Loucy (cell line): ENCODE measurements at regions not wholly inside any gene's neighbourhood (a gene's known extent, or its start where the extent isn't known, plus 50 kb on each side); places are given as distances from the start of the nearest gene placed in this dataset.

ENCODE experiments used
- H2AFZ ChIP-seq: fragments of 200-600 bp; sonication (generic); 2 replicates; pipeline ENCODE4 v1.6.0; 2016; ENCODE audit warnings: antibody characterized with exemption, mild to moderate bottlenecking, low read length, moderate library complexity
- H3F3A ChIP-seq: fragments of 200-600 bp; 2 replicates; pipeline ENCODE4 v1.6.0; 2016; ENCODE audit warnings: antibody characterized with exemption, low read depth, mild to moderate bottlenecking
- H3K27me3 ChIP-seq: fragments of 200-600 bp; sonication (generic); 2 replicates; pipeline ENCODE4 v1.6.1; 2014; ENCODE audit warnings: low read length, mild to moderate bottlenecking; ENCODE audit not compliant: insufficient read depth, poor library complexity, severe bottlenecking
- H3K36me3 ChIP-seq: fragments of 200-600 bp; sonication (generic); 2 replicates; pipeline ENCODE4 v1.6.1; 2016; ENCODE audit warnings: low read length; ENCODE audit not compliant: insufficient read depth
- H3K4me1 ChIP-seq: fragments of 200-600 bp; sonication (generic); 2 replicates; pipeline ENCODE4 v1.5.1; 2014; ENCODE audit warnings: low read length, mild to moderate bottlenecking; ENCODE audit not compliant: insufficient read depth, poor library complexity, severe bottlenecking
- H3K4me2 ChIP-seq: fragments of 200-600 bp; sonication (generic); 2 replicates; pipeline ENCODE4 v1.6.0; 2014; ENCODE audit warnings: antibody characterized with exemption, low read length, low read depth, mild to moderate bottlenecking; ENCODE audit not compliant: poor library complexity, severe bottlenecking
- H3K4me3 ChIP-seq: fragments of 200-600 bp; sonication (generic); 2 replicates; pipeline ENCODE4 v1.5.1; 2014; ENCODE audit warnings: low read length, mild to moderate bottlenecking, mixed read lengths; ENCODE audit not compliant: poor library complexity, severe bottlenecking
- H3K79me2 ChIP-seq: fragments of 200-600 bp; sonication (generic); 2 replicates; pipeline ENCODE4 v1.6.1; 2014; ENCODE audit warnings: low read length; ENCODE audit not compliant: insufficient read depth
- H3K9ac ChIP-seq: fragments of 200-600 bp; sonication (generic); 2 replicates; pipeline ENCODE4 v1.6.0; 2014; ENCODE audit warnings: mild to moderate bottlenecking, low read depth, low read length, moderate library complexity; ENCODE audit not compliant: poor library complexity, severe bottlenecking
- H3K9me2 ChIP-seq: fragments of 200-600 bp; sonication (generic); replicated peaks from 2 replicates; pipeline ENCODE4 v1.6.1; 2016; ENCODE audit warnings: low read depth, low read length, mixed read lengths
- H3K9me3 ChIP-seq: fragments of 200-600 bp; sonication (generic); 2 replicates; pipeline ENCODE4 v1.6.1; 2014; ENCODE audit warnings: mild to moderate bottlenecking, antibody characterized with exemption, low read length, low read depth; ENCODE audit not compliant: insufficient read depth
- H4K20me1 ChIP-seq: fragments of 200-600 bp; sonication (generic); 2 replicates; pipeline ENCODE4 v1.6.0; 2014; ENCODE audit warnings: antibody characterized with exemption, low read length, mild to moderate bottlenecking; ENCODE audit not compliant: insufficient read depth, poor library complexity, severe bottlenecking
- CTCF ChIP-seq: fragments of 200-600 bp; sonication (generic); conservative IDR thresholded peaks from 2 replicates; pipeline ENCODE4 v1.5.1; 2014; ENCODE audit warnings: mild to moderate bottlenecking, antibody characterized with exemption, low read length
- EZH2phosphoT487 ChIP-seq: fragments of 200-600 bp; IDR thresholded peaks from 2 replicates; pipeline ENCODE4 v1.6.1; 2018; ENCODE audit warnings: antibody characterized with exemption, mild to moderate bottlenecking, moderate library complexity, borderline replicate concordance

- no peaks in the 10 kb centered on the region for H3K27me3 ChIP-seq
- no peaks in the 10 kb centered on the region for H3K9me3 ChIP-seq
- H2AFZ ChIP-seq: no peak overlapping the region
- H3K9me2 ChIP-seq: no peaks in the 10 kb centered on the region
- no peaks in the 10 kb centered on the region for H3K79me2 ChIP-seq
- no peak overlapping the region for H3K9ac ChIP-seq
- no peaks in the 10 kb centered on the region for H4K20me1 ChIP-seq
- H3K36me3 ChIP-seq: no peaks in the 10 kb centered on the region
- H3K4me1 ChIP-seq: peaks cover 8% of the 10 kb centered on the region
- H3K4me2 ChIP-seq: no peak overlapping the region
- H3F3A ChIP-seq: no peaks in the 10 kb centered on the region
- H3K4me3 ChIP-seq: no peak overlapping the region
- TF ChIP-seq CTCF (no peak), EZH2phosphoT487 (no peak)
Measured at GRCh38 chr18:67421651-67422050, 94.9 kb downstream of the DSEL start.

DNA sequence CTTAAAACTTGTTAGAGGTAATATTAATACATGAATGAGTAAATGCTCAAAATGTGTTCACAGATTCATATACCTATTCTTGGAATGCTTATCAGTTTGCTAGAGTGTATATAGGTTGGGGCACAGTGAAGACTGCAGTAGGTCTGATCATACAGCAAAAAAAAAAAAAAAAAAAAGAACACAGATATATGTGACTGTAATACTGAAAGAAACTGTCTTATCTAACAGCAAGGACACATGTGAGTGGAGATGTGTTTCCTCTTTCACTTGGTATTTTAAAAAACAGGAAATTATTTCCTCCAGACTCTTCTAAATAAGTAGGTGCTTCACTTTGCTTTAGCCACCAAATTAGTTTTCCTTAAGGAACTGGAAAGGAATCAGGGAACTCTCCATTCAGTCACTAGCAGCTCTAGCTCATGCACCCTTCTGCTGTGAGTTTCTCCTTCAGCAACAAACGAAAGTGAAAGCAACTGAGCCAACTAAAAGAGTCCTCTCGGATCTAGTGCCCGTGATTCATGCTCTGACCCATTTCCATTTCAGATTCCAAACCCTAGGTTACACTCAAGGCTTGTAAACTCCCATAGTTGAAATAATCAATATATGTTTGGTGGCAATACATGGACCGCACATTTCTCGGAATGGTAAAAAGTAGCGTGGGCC, 98.5 kb downstream of the DSEL start:
- H3K4me2 ChIP-seq: peak overlapping the region; percentile 62
- peak overlapping the region; percentile 43 for H3K4me3 ChIP-seq

DNA sequence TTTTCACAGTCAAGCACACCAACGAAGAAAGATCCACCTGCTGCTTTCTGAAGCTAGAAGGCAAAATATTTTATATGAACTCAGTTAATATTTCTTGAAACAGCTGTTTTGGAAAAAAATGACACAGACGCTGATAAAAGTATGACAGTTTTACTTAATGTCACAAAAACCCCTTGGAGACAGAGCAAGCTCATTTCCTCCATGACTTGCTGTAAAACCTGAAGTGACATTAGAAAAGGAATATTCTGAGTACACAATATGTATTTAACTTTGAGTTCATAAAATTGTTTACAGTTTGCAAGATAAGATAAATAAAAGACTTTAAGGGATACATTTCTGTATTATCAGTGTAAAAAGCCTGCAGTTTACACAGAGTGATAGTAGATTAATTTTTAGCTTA, 105.4 kb downstream of the DSEL start:
- no peaks in the 10 kb centered on the region for H3K36me3 ChIP-seq
- H2AFZ ChIP-seq: peak overlapping the region; percentile 35; the same call in 1 of the 2 replicates
- no peaks in the 10 kb centered on the region for H3K27me3 ChIP-seq
- no peak overlapping the region for H3K4me3 ChIP-seq
- H3K4me1 ChIP-seq: peaks cover 12% of the 10 kb centered on the region
- no peak overlapping the region for H3K9ac ChIP-seq
- no peaks in the 10 kb centered on the region for H3K9me2 ChIP-seq
- no peaks in the 10 kb centered on the region for H3K79me2 ChIP-seq
- H3K4me2 ChIP-seq: peak overlapping the region; percentile 27
- TF ChIP-seq CTCF (no peak), EZH2phosphoT487 (no peak)
- H3K9me3 ChIP-seq: no peaks in the 10 kb centered on the region
- H3F3A ChIP-seq: no peaks in the 10 kb centered on the region
- no peaks in the 10 kb centered on the region for H4K20me1 ChIP-seq

More for the DNA sequence above, 98.5 kb downstream of the DSEL start:
- Histone ChIP-seq H2AFZ (peak overlapping the region; percentile 92), H3K79me2 (no peaks in the 10 kb centered on the region), H3K36me3 (no peaks in the 10 kb centered on the region), H3K27me3 (no peaks in the 10 kb centered on the region), H3K9me2 (no peaks in the 10 kb centered on the region), H3K9ac (peak overlapping the region; percentile 4), H3K4me1 (peaks cover 8% of the 10 kb centered on the region), H3F3A (no peaks in the 10 kb centered on the region), H4K20me1 (no peaks in the 10 kb centered on the region), H3K9me3 (no peaks in the 10 kb centered on the region)
- TF ChIP-seq CTCF (no peak), EZH2phosphoT487 (no peak)
